CD4-positive, alpha-beta T cell treated with Interleukin-17A for 4 hours (primary cell): ENCODE measurements at regions not wholly inside any gene's neighbourhood (a gene's known extent, or its start where the extent isn't known, plus 50 kb on each side); places are given as distances from the start of the nearest gene placed in this dataset.

Experiments used
- DNase-seq: peaks from one replicate; pipeline ENCODE4 v3.0.0-alpha.2; 2020; ENCODE audit warnings: mixed read lengths

DNA sequence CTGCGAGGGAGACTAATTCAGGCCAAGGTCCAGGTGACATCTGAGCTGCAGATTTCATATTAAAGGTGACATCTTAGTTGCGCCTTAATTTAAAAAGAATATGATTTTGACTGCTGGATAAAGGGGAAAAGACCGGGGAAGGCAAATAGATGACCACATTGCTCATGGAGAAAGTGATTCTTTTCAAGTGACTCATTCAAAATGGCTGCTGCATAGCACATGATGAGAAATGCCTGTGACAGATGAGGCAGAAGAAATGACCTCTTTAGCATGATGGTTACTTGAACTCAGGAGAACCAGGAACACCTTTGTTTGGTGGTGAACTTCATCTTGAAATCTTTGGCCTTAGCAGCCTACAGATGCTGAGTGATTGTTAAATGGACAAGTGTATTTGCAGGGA is 385.8 kb upstream of the TRIB2 start:
- DNase-seq = no peak

DNA sequence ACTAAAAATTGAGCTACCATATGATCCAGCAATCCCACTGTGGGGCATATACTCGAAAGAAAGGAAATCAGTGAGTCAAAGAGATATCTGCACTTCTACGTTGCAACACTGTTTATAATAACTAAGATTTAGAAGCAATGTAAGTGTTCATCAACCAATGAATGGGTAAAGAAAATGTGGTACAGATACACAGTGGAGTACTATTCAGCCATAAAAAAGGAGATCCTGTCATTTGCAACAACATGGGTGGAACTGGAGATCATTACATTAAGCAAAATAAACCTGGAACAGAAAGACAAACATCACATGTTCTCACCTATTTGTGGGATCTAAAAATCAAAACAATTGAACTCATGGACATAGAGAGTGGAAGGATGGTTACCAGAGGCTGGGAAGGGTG is 385.0 kb upstream of the TRIB2 start:
- no peak for DNase-seq

DNA sequence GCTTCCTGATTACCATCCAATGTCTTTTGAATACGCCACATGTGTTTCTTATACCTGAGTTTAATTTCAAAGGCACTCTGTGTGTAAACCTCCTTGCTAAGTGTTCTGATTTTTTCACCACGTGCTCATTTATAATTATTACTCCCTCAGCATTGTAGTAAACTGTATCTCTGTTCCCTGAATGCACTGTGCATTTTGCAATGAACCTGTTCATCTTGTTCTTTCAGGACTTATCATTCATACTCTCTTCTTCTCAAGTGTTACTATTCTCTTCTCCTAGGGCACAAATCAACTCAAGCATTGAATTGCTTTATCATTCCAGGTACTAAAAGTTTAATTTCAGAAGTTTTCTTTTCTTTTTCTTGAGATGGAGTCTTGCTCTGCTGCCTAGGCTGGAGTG is 383.4 kb upstream of the TRIB2 start:
- DNase-seq = no peak

DNA sequence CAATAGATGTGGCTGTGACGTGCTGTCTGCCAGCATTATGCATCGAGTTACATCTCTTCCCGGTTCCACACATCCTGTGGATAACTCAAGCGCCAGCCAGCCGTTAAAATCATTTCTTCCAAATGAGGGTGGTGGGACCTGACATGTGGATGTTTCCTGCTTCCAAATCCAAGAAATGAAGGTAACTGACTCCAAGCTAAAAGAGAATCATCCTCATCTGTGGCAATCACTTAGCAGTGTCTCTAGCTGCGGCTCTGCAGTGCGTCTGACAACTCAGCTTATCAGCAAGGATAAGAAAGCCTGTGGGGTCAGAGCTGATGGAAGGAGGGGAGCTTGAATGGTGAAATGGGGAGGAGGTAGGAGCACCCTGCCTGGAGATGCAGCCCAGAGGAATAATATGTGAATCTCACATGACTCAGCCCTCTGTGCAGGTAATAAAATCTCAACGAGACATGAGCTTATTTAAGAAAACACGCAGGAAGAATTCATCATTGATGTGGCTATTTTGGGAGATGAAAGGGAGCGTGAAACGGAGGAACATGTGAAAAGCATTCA is 382.2 kb upstream of the TRIB2 start:
- peak; percentile 19 for DNase-seq

DNA sequence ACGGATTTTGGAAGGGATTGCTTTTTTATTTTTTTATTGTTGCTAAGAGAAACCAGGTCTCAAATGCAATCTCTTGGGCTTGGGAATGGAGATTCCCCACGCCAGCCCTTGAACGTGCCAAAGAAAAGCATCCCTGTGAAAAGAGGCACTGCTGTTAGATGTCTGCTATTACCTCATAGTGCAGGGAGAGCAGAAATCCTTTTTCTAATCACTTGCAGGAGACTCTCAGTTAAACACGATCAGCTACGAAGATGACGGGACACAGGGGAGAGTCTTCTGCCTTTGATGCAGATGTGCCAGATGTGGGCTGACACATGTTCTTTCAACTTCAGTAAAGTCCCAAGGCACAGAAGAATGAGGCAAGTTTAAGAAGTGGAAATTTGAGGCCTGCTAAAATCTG is 381.6 kb upstream of the TRIB2 start:
- DNase-seq = no peak

DNA sequence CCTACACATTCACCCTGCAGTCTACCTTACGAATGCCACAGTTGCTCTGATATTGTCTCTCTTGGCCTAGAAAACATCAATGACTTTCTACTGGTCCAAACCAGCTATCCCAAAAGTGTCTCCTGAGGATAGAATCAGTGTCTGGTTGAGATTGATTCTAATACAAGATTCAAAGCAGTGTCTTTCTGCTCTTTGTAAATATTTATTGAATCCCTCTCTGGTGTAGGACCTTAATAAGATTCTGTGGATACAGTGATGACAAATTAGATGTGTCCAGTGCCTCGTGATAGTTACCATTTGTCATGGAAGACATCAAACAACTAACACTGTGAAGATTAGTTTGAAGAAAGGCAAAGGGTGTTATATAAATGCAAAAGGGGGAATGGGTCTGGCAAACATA is 380.7 kb upstream of the TRIB2 start:
- no peak for DNase-seq

DNA sequence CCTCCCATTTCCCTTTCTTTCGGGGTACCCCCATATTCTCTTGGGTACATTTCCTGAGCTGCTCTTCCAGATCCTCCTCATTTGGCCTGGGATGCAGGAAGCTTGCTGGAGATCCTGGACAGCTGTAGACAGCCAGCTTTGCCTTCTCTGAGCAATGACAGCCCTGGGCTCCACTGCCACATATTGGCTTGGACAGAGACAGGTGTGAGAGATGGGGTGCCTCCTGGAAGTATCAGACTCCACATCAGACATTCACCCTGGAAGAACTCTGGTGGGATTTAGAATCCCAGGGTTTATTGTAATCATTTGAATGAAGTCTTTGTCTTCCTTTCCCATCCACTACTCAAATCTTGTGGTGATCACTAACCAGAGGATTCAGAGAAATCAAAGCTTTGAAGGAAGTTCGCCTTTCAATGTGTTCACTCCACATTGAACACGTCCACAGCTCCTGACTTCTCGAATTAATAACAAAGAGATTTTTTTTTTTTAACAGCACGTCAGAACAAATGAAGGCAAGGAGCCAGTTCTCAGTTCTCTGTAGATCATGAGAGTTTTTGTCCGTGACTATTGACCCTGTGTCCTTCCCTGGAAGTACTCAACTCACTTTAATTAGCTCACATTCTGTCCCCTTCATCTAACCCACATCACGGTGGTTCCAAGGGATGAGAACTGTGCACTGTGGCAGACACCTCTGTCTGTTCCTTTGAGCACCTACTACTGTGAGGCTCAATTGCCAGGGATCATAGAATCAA is 377.6 kb upstream of the TRIB2 start:
- DNase-seq = no peak

DNA sequence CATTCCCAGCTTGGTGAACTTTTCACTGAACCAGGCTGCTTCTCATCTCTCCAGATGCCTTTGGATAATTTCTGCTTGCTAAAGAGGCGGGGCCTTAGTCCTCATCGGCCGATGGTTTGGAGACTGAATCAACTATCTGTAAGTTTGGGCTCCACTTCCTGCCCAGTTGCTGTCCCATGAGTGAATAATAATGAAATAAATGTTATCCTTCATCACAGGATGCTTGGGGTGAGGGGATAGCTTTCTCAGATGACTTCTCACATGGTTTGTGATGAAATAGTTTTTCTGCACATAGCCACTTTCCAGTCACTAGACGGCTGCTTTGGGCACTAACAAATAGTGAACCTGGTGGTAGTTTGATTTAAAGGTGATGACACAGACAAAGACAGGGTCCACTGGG is 376.6 kb upstream of the TRIB2 start:
- DNase-seq = no peak

DNA sequence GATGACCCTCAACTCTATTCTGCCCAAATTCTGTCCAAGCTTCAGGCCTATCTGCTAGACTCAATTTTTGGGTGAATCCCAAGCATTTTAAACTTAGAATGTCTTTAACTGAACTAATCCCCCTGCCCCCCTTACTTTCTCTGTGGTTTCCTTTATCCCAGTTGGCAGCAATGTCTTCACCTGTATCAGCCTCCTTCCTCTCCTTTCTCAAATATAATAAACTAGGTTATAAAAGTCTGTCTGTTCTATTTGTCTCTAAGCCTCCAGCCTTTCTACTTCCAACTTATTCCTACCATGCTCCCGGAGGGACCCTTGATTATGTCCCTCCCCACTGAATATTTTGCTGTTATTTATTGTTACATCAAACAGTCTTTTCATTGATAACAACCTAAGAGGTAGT is 375.5 kb upstream of the TRIB2 start:
- no peak for DNase-seq

DNA sequence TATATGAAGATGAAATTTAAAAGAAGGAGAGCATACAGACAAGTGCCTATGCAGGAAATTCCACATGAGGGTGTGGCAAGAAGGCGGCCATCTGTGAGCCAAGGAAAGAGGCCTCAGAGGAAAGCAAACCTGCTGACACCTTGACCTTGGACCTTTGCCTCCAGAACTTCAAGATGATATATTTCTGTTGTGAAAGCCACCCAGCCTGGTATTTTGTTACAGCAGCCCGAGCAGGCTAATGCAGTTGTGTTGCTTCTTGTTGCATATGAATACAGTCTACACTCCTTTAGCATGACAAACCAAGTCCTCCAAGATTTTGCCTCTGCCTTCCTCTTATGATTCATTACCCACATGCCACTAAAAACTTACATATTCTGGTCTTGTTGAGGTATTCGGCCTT is 374.8 kb upstream of the TRIB2 start:
- no peak for DNase-seq

DNA sequence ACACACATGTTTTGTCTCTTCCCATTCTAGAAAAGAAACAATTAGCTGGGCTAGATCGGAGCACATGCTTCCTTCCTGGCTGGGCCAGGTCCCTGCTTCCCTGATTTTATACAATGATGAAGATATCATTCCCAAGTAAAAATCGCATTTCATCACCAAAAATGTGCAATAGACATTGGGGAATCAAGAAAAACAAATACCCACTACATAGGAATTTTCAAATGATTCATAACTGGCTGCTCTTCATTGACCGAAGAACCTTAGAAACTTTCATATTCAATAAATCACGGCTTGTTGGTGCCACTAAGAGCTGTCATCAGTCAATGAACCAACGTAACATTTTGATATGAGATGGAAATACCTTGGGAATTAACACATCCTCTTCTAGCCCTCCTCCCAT is 373.6 kb upstream of the TRIB2 start:
- no peak for DNase-seq

DNA sequence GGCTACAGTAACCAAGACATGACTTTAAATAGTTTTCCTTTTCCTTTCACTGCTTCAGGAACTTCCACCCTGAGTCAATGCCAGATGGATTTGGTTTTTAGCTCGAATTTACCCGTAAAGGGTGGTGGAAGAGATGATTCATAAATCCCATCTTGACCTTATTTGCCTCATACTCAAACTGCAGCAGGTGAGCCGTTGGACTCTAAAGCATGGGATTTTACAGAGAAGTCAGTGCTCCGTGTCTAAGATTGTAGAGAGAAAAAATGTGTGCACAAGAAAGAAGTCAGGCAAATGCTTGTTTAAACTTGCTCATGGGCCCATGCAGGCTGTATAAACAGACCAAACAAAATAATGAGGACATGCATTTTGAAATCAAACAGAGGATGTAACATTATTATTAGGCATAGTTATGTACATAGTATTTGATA is 369.7 kb upstream of the TRIB2 start:
- no peak for DNase-seq

DNA sequence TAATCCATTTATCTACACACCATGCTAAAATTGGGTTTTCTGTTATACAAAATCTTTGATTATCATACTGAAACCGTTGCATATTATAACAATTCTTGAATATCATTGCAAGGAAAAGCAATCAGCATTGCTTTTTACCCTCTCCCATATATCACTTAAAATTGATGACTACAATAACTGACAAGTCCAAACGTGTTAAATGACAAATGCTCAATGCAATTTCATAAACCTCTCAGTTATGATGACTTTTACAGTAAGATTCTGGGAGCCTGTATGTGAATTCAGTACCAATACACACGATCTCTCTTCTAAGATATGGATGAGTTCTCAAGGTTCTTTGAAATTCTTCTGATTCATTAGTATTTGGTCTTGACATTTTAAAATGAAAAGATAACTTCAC is 368.5 kb upstream of the TRIB2 start:
- DNase-seq = no peak

DNA sequence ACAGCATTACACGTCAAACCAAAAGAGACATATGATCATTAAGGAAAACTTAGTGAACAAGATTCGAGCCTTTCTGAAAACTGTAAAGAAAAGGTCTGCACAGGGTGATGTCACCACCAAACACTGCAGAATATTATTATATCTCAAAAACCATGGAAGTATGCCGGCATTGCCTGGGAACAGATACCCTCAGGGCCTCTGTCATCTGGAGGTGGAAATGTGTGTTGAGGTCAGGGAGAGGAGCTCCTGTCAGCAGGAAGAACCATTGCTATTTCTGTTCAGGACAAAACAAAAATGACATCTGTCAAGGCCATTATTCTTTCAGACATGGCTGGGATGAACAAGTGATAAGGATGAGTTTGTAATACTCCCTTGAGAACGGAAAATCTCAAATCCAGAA is 365.9 kb upstream of the TRIB2 start:
- DNase-seq = no peak

DNA sequence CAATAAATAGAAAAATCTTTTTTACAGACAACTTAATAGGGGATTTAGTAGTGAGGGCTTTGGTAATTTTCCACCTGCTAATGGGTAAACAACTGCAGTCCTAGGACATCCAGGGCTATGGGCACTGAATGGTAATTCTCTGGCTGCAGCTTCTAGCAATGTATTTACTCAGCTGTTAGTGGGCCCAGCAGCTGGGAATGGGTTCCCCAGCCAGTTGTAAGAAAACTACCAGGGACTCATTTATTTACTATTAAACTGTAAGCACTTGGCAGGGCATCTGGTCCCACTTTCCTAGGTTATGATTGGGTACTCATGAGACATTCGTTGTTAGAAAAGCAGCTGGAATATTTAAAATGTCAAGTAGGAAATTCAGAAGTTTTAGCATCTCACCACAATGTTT is 363.8 kb upstream of the TRIB2 start:
- no peak for DNase-seq

DNA sequence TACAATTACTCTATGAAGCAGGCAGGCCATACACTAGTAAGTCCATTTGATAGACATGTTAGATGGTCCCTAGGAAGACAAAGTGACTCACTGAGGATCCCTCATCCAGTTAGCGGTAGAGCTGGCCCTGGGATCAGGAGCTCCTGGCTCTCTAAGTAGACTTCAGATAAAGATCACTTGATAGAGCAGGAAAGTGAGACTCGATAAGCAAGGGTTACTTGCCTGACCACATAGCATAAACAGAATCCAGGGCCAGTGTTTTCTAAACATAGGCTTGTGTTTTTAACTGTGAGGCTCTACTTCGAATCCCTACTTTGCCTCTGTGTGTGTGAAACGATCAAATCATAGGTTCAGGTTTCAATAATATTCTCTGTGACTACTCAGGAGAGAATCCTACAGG is 355.2 kb upstream of the TRIB2 start:
- no peak for DNase-seq

DNA sequence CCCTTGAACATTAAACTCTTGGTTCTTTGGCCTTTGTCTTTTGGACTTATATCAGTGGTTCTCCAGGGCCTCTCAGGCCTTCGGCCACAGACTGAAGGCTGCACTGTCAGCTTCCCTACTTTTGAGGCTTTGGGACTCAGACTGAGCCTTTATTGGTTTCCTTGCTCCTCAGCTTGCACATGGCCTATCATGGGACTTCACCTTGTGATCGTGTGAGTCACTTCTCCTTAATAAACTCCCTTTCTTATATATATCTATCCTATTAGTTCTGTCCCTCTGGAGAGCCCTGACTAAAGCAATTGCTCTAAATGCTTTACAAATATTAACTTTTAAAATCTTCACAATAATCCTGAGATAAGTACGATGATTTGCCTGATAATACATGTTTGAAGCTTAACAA is 353.6 kb upstream of the TRIB2 start:
- no peak for DNase-seq

DNA sequence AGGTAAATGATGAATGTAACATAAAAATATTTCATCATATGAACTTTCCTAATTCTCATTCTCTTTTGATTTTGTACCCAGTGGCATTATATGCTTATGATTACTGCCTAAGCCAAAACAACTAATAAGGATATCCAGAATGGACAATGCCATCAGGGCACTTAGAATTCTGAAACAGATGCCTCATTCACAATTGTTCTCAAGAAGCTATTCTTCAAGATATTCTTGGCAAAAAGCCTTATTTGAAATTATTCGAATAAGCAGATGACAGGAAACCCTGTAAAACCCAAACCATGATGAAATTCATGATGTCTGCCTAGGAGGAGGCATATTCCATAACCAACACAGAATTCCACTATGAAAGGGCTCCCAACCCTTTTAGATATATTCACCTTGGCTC is 353.2 kb upstream of the TRIB2 start:
- no peak for DNase-seq

DNA sequence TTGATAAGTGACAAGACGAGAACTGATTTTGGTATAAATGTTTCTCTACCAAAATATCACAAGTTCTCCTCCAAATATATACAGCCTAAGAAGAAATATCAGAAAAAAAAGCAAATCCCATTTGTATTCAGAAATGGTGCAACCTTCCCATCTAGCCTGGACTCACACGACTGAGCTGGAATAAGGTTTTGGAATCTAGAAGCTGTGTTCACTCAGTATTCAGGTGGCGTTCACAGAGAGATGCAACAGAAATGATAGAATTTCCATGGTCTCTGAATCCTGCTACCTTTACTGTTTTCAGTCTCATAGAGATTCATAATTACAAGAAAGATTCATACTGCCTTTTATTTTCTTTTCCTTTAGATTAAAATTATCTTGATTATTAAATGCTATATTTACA is 347.2 kb upstream of the TRIB2 start:
- DNase-seq = no peak

DNA sequence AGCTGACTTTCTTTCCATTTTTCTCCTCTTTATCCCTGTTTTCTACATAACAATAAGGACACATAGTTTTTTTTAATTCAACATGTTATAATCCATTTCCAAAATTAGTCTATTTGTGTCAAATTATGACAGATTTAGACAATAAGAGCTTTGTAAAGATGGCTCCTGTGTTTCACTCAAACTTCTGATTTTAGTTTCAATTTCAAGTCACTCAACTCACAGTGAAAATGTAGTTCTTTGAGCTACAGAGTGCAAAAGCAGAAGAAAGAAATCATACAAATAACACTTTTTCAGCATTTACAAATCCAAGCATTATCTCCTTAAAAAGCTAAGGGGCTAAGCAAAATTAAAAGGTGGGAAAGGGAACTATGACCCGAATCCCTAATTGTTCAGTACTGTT is 340.7 kb upstream of the TRIB2 start:
- DNase-seq = no peak

DNA sequence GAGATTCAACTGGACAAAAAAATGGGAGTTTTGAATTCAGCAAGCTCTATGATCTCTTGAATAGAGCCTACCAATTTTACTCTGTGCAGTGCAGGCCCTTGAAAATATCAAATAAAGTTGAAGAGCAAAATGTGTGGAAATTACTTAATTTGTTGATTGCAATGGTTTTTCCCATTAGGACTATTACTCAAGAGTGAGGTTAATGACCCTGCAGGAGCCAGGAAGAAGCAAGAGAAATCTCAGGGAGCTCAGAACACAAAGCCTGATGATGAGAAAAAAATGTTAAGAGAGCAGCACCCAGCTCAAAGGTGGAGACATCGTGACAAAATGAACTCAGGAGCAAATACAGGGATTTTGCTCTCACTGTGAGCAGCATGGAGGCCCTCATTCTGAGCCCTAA is 337.6 kb upstream of the TRIB2 start:
- no peak for DNase-seq

DNA sequence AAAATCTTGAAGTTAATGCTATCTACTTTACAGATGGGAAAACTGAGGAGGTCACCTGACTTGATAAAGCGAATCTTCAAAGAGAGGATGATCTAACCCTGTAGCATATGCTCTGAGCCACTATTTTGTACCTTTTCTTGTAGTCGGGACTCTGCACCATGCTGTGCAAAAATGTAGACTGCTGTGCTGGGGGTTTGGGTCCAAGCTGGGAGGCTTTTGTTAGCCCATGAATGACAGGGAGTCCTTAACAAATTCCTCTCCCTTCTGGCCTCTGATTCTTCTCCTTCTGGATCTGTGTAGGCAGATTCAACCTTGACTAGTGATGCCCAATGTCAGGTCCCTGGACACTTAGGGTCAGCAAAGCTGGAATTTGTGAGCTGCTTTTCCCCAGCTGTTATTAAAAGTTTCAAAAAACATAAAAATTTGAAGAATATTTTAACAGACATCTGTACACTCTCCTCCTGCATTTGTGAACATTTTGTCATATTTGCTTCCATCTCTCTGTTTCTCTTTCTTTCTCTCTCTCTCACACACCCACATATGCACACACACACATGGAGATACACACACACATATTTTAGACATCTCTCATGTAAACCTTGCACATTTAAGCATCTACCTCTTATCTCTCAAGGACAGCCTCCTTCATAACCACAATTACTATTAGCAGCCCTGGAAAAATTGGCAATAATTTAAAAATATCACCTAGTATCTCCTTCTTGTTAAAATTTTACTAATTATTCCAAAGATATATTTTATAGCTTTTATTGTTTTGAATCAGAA is 335.0 kb upstream of the TRIB2 start:
- no peak for DNase-seq

DNA sequence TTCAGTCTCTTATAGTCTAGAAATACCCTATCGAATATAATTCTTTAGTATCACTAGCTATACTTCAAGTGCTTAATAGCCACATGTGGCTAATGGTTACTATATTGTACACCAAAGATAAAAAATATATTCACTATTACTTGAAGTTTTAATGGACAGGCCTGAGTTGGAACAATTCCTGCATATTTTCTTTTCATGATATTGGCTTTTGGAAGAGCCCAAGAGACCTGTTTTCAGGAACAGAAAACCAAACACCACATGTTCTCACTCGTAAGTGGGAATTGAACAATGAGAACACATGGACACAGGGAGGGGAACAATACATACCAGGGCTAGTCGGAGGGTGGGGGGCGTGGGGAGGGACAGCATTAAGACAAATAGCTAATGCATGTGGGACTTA is 334.4 kb upstream of the TRIB2 start:
- no peak for DNase-seq

DNA sequence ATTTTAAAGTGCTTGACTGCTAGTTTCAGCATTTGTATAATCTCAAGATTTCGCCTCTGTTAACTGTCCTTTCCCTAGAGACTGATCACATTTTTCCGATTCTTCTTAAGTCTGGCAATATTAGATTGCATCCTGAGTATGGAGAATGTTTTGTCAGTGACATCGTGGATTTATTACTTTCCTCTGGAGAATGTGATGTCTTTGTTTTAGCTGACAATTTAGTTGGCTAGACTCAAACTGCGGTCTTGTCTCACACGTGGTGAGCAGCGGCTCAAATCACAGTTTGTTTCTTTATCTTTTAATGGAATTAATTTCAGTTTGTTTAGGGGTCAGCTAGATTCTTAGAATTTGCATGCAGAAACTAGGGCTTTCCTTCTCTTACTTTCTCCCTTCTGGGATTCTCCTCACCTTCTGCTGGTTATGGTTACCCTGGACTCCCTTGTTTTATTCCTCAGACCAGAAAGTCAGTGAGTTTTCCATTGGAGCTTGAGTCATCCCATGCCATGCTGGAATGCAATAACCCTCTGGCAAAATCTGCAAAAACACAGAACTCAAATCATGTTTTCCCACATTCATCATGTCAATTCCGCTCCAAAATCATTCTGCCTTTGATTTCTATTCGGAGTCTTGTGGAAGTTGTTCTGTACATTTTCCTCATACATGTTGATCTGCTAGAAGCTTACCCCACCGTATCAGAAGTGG is 327.2 kb upstream of the TRIB2 start:
- no peak for DNase-seq
